MCF 10A (cell line): ENCODE measurements at regions not wholly inside any gene's neighbourhood (a gene's known extent, or its start where the extent isn't known, plus 50 kb on each side); places are given as distances from the start of the nearest gene placed in this dataset.

Source experiments
- BruUV-seq: library from RNA; stranded (reverse); fragments of 400-500 nt; replicated peaks from 2 replicates; lab custom pipeline; 2021; lab: Mats Ljungman, UMichigan
- CTCF ChIA-PET: fragments of 300-600 bp; sonication (Branson Sonifier 250); formaldehyde crosslinking; extraction: SDS; loops from one replicate; lab custom pipeline; 2021; ENCODE audit warnings: antibody characterized with exemption, inconsistent platforms; lab: Yijun Ruan, JAX
- POLR2A ChIA-PET: fragments of 300-600, 350-650 bp; sonication (Branson Sonifier 250); formaldehyde crosslinking; extraction: SDS; loops from one replicate; lab custom pipeline; 2020; ENCODE audit warnings: antibody characterized with exemption, inconsistent platforms; lab: Yijun Ruan, JAX
- DNase-seq: peaks from one replicate; pipeline ENCODE4 v3.0.0-alpha.2; 2018; ENCODE audit not compliant: unreplicated experiment
- H3K27ac Mint-ChIP-seq: one replicate; pipeline ENCODE4 v1.8.0; 2022; ENCODE audit warnings: mild to moderate bottlenecking, low read depth, mixed read lengths; ENCODE audit not compliant: unreplicated experiment
- H3K27me3 Mint-ChIP-seq: one replicate; pipeline ENCODE4 v1.8.0; 2022; ENCODE audit warnings: mixed read lengths; ENCODE audit not compliant: insufficient read depth, unreplicated experiment
- H3K36me3 Mint-ChIP-seq: one replicate; pipeline ENCODE4 v1.8.0; 2022; ENCODE audit warnings: mild to moderate bottlenecking, moderate library complexity, mixed read lengths; ENCODE audit not compliant: insufficient read depth, unreplicated experiment
- H3K4me1 Mint-ChIP-seq: one replicate; pipeline ENCODE4 v1.8.0; 2022; ENCODE audit warnings: mixed read lengths; ENCODE audit not compliant: insufficient read depth, unreplicated experiment
- H3K4me3 Mint-ChIP-seq: one replicate; pipeline ENCODE4 v1.8.0; 2022; ENCODE audit warnings: mild to moderate bottlenecking, moderate library complexity, mixed read lengths; ENCODE audit not compliant: unreplicated experiment
- H3K9me3 Mint-ChIP-seq: one replicate; pipeline ENCODE4 v1.8.0; 2022; ENCODE audit warnings: mixed read lengths; ENCODE audit not compliant: unreplicated experiment
- intact Hi-C: fragments of 100-400 bp; cut with micrococcal nuclease; formaldehyde crosslinking; loops from 2 replicates; pipeline ENCODE4 v1.14.1; 2022
- TF ChIP-seq, protein P1 (sequence below): fragments of 200-600 bp; IDR thresholded peaks from one replicate; pipeline ENCODE4 v1.8.0; 2022; ENCODE audit warnings: antibody characterized with exemption, mild to moderate bottlenecking; ENCODE audit not compliant: unreplicated experiment

DNA sequence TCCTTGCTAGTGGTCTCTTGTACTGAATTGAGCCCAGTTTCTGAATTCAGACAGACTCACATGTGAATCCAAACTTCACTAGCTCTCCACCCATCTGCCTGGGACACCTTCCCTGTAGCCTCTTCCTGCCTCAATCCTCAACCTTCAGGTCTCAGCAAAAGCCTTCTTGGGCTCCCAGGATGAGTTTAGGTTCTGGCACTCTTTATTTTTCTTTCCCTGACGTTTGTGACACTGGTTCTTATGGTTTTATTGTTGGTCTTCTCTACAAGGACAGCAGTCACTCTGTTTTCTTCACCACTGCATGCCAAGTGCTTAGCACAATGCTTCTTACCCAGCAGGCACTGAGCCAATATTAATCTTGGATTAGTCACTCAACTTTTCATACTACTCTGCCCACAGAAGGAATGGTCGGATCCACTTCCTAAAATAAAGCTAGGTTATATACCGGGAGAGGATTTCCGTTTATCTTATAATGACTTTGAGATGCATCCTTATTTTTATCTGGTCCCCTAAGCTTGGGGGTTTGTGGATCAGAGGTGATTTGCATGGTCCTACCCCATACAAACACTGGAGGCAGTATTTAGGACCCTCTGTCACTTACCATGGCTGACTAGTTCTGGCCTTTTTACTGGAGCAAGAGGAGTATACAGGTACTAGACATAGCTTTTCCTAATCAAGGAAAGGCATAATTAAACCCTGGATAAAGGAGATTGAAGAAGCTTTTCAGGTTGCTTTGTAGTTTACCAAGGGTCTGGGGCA is 186.3 kb downstream of the MYCN start:
- CTCF ChIA-PET, result interaction anchor here (0.6 to 0.9 kb wide), 2 partner anchors 8 to 629 kb away, joined by 3 to 5 read pairs; no protein-coding TSS in a partner anchor
- peaks cover 7% of the 10 kb centered on the region for H3K9me3 Mint-ChIP-seq
- H3K36me3 Mint-ChIP-seq, result no peaks in the 10 kb centered on the region
- peaks cover 9% of the 10 kb centered on the region for H3K4me1 Mint-ChIP-seq
- POLR2A ChIA-PET, result interaction anchor here (0.7 kb wide), 1 partner anchor 33 kb away, joined by 3 read pairs; no protein-coding TSS in a partner anchor
- TF ChIP-seq, protein P1, sequence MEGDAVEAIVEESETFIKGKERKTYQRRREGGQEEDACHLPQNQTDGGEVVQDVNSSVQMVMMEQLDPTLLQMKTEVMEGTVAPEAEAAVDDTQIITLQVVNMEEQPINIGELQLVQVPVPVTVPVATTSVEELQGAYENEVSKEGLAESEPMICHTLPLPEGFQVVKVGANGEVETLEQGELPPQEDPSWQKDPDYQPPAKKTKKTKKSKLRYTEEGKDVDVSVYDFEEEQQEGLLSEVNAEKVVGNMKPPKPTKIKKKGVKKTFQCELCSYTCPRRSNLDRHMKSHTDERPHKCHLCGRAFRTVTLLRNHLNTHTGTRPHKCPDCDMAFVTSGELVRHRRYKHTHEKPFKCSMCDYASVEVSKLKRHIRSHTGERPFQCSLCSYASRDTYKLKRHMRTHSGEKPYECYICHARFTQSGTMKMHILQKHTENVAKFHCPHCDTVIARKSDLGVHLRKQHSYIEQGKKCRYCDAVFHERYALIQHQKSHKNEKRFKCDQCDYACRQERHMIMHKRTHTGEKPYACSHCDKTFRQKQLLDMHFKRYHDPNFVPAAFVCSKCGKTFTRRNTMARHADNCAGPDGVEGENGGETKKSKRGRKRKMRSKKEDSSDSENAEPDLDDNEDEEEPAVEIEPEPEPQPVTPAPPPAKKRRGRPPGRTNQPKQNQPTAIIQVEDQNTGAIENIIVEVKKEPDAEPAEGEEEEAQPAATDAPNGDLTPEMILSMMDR, result no peak
- peak; percentile 47 for DNase-seq
- H3K27ac Mint-ChIP-seq, result no peak overlapping the region
- no peaks in the 10 kb centered on the region for H3K27me3 Mint-ChIP-seq
- intact Hi-C loops, result no loop called here
- H3K4me3 Mint-ChIP-seq, result no peak overlapping the region
- no TSS peak for BruUV-seq

DNA sequence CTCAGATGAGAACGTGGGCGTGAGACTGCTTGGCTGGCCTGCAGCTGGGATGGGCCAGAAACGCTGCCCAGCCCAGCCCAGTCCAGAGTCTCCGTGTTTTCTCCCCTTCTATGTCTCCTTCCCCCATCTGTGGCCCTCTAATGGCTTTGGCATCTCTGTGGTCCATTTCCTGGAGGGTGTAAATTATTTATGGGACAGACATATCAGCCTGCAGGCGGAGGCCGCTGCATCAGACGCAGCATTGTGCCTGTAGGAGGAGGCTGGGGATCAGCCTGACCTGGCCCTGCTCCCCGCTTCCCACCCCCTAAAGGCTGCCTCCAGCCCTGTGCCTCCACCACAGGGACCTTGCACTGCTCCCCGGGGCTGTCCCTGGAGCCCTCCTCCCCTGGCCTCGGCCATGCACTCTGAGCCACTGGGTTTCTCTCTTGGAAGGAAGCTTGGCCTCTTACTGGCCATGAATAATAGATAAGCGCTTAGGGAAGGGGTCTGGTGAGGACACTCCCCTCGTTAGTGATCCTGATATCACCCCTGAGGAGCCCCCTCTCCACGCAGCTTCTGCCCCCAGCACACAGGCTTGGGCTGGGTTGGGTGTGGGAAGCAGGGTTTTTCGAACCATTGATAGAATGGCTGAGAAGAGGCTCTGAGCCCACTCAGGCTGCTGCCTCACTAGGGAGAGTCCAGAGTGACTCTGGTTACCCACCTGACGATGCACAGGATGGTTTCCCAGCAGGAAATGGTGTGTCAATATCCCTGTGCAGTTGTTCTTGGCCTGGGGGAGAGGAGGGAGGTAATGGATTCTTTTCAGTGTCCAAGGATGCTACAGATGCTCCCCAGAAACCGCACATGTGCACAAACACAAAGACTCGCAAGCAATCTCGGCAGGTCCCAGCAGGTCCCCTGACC is 185.5 kb downstream of the MYCN start:
- Mint-ChIP-seq H3K27me3 (no peaks in the 10 kb centered on the region), H3K36me3 (no peaks in the 10 kb centered on the region), H3K27ac (no peak overlapping the region), H3K4me1 (peaks cover 9% of the 10 kb centered on the region), H3K4me3 (no peak overlapping the region), H3K9me3 (peaks cover 7% of the 10 kb centered on the region)
- CTCF ChIA-PET, result no interaction called here
- DNase-seq, result no peak
- TF ChIP-seq, protein P1, result no peak
- POLR2A ChIA-PET, result no interaction called here
- BruUV-seq, result no TSS peak
- intact Hi-C loops, result no loop called here

DNA sequence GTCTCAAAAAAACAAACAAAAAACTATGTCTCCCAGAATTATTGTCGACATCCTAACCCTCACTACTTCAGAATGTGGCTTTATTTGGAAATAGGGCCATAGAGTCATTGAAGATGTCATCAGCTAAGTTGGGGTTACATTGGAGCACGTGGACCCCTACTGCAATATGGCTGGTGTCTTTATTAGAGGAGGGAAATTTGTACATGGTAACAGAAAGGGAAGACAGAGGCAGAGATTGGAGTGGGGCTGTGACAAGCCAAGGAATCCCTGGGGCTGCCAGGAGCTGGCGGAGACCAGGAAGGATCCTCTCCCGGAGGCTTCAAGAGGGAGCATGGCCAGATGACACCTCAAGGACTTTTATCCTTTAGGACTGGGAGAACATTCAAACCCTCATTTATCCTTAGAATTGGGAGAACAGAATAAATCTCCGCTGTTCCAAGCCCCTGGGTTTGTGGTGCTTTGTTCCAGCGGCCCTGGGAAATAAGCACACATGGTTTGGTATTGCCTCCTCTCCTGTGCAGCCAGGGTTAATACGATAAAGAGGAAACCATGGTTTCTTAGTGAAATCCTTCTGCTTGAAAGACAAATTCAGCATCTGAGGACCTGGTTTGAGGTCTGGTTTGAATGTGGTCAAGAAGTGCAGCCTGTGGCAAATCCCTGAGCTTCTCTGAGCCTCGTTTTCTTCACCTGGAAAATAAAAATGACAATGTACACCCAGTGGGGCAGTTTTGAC is 184.7 kb downstream of the MYCN start:
- DNase-seq, result no peak
- H3K9me3 Mint-ChIP-seq, result peaks cover 7% of the 10 kb centered on the region
- intact Hi-C loops, result no loop called here
- no TSS peak for BruUV-seq
- TF ChIP-seq, protein P1, result no peak
- peaks cover 9% of the 10 kb centered on the region for H3K4me1 Mint-ChIP-seq
- no peaks in the 10 kb centered on the region for H3K27me3 Mint-ChIP-seq
- H3K27ac Mint-ChIP-seq, result no peak overlapping the region
- ChIA-PET CTCF (no interaction called here), POLR2A (no interaction called here)
- no peaks in the 10 kb centered on the region for H3K36me3 Mint-ChIP-seq
- H3K4me3 Mint-ChIP-seq, result no peak overlapping the region
